Activated T-helper 9 cell treated with anti-CD3 and anti-CD28 coated beads, Interleukin-2, amount 50 U/mL, for 16 hours (primary cell): ENCODE measurements at regions not wholly inside any gene's neighbourhood (a gene's known extent, or its start where the extent isn't known, plus 50 kb on each side); places are given as distances from the start of the nearest gene placed in this dataset.

Experiments
- DNase-seq: peaks from one replicate; pipeline ENCODE4 v3.0.0-alpha.2; 2020; ENCODE audit warnings: low read depth

GRCh38 chr6:165718491-165718891 lies 55.5 kb upstream of the PDE10A start:
- DNase-seq = no peak

GRCh38 chr6:165717732-165718465 lies 54.9 kb upstream of the PDE10A start:
- DNase-seq = no peak

GRCh38 chr6:165716886-165717285 lies 53.8 kb upstream of the PDE10A start:
- DNase-seq = no peak

GRCh38 chr6:165715428-165715827 lies 52.4 kb upstream of the PDE10A start:
- DNase-seq = no peak

GRCh38 chr6:165714907-165715306 lies 51.9 kb upstream of the PDE10A start:
- DNase-seq = no peak

- no peak for DNase-seq
These were observed 50.9 kb upstream of the PDE10A start for GRCh38 chr6:165713845-165714466.
